Right forelimb (tissue), 1 donor: ENCODE measurements at regions not wholly inside any gene's neighbourhood (a gene's known extent, or its start where the extent isn't known, plus 50 kb on each side); places are given as distances from the start of the nearest gene placed in this dataset.
"Not testable (repeated sequence)": the region's sequence is repeated elsewhere in the genome, so short reads cannot be mapped to it uniquely, and the experiment has no call there.

Experiments
- DNase-seq: peaks from one replicate; pipeline ENCODE4 v3.0.0-alpha.2; 2018

DNA sequence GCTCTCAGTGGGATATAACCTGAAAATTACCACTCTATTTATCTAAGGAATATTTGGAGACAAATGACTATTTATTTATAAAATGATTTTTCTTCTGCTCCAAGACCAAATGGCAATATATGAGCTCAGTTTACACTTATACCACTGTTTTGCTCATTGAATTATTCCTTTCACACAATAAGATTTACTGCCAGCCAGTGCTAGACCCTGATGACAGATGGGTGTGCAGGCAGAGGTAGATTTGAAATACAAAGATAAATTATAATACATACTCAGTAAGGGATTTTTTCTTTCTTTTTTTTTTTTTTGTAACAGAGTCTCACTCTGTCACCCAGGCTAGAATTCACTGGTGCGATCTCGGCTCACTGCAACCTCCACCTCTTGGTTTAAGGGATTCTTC, 980.3 kb downstream of the EPHA3 start:
- no peak for DNase-seq

DNA sequence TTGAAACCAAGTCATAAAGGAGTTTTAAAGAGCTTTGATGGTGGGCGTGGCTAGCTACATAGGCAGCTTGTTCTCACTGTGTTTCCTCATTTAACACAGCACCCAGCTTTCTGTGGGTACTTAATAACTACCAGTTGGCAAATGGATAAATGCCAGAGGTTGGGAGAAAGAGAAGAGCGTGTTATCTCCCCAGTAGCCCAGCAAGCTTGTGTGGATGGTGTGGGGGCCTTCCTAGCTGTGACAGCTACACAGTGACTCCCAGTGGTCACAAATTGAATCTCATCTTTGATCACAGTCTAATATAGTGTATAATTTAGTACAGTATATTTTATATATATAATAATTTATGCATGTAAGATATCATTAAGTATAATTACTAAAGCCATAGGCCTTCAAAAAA, 984.1 kb downstream of the EPHA3 start:
- DNase-seq: peak; percentile 63

DNA sequence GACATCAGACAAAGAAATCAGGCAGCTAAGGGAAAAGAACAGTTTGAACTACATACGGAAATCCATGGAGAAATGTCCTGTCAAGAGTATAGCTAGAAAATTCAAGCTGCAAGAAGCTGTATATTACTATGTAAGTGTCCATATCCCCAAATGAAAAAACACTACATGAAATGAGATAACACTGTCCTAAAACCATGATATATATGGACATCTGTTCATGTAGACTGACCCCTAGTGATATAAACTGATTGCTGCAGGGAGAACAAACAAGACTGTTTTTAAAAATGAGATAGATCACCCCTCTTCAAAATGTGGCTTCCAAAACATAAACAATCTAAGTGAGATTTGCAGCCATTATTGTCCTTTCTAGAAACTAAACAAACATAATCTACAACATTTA, 985.6 kb downstream of the EPHA3 start:
- no peak for DNase-seq

DNA sequence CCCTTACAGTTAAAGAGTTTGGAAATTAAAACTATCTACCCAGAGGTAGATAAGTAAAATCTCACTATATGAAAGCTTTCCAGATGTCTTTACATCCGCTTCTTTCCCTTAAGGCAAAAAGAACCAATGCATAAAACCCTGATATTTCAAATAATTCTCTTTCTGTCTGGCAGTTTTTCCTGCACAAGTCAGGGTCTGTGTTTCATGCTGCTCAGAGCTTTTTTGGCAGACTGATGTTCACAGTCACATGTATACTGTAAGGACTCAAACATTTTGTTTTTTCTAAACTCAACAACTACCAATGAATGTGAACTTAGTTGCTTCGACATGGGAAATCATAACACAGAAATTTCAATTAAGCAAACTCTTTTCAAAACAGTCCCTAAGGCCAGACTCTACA, 988.4 kb downstream of the EPHA3 start:
- DNase-seq: no peak

DNA sequence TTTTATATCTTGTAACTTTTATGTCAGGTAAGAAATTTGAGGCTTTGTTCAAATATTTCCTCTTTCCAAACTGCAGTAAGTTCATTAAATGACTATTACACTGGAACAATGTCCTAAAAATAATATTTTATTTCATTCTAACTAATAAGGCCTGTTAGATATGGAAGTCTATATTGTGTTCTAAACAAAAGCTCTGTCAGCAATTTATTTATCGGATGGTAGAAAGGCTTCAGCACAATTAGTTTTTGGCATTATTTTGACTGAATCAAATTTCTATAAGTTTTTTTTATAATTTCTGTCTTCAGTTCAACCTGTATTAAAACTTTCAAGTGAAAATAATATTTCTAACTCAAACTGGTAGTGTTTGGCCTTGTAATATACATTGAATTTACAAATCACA, 992.1 kb downstream of the EPHA3 start:
- DNase-seq: no peak

DNA sequence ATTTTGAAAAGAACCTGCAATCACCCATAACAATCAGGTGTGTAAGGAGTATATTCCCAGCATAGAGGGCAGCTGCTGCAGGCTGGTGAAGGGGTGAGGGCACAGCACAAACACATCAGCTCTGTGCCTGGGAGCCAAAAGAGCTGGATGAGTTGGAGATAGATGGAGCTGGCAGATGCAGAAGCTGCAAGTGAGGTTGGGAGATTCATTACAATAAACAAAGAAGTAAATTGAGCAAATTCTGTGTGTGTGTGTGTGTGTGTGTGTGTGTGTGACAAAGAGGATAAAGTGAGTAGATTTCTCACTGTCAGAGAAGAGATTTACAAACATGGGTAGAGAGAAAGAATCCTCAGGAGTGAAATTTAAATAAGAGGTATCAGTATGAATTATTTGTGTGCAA, 994.7 kb downstream of the EPHA3 start:
- no peak for DNase-seq

DNA sequence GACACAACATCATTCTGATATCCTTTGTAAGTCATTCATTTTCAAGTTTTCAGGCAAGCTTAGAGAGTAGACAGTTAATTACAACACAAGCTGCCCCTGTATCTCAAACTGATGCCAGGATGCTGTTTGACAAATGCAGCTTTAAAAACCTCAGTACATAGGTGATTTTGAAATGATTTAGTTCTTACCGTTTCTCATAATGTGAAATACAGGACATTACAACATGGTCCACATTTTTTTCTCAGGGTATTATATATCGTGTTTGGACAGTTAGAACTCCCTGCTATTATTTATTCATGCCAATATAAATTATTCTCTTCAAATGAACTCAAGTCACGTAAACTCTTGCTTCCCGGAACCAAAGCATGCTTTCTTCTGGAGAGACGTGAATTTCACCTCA, 1013.9 kb downstream of the EPHA3 start:
- no peak for DNase-seq

DNA sequence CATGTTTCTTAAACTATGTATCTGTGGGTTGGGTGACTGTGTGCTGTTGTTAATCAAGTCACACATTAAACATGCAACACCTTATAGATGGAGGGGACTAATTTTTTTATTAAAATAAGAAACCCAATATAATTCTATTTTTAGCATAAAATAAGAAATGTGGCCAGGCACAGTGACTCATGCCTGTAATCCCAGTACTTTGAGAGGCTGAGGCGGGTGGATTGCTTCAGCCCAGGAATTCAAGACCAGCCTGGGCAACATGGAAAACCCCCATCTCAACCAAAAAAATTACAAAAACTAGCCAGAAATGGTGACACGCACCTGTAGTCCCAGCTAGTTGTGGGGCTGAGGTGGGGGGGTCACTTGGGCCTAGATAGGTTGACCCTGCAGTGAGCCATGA, 1021.0 kb downstream of the EPHA3 start:
- no peak for DNase-seq

DNA sequence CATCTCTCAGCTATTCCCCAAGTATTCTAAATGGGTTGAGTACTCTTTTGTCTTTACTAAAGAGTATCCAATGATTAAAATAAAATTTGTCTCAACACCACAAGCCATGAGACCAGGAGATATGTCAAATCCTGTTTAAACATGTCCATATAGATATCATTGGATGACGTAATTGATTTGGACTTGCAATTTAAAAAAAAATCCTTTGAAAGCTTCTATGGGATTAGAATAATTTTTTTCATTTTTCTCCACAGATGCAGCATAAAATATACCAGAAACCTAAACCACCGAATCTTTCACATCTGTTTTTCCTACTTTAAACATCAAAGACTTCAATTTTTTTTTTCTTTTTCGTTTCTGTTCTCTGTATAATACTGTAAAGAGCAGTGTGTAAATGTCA, 1022.3 kb downstream of the EPHA3 start:
- no peak for DNase-seq

DNA sequence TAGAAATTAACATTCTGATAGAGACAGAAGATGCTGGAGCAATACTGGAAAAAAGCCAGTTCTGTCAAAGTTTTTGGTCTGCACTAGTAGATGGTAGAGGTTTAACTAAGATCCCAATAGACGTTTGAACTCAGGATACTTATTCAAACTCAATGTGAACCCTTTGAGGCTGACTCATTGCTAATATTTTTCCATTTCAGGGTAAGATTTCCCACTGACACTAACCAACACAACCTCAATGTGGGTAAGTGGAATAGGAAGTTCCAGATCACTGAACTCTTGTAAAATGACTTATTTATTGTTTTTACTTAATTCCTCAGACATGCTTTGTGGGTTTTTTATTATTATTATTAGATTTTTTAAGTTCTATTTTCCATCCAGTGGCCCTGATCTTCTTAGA, 1024.8 kb downstream of the EPHA3 start:
- no peak for DNase-seq

DNA sequence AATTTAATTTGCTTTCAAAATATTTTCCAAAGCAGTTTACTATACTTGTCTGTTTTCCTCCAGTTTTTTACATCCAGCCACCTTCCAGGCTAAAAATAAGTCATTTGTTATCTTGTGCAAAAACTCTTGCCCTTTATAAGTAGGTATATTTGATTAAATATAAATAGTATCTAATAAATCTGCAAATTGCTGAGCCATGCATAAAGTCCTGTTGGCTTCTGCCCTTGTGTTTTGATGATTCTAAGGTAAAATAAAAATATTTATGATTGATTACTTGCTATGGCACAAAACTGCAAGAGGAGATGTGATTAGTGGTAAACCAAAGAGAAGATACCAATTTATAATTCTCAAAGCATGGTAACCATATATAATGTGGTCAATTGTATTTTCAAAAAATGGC, 1026.7 kb downstream of the EPHA3 start:
- no peak for DNase-seq

DNA sequence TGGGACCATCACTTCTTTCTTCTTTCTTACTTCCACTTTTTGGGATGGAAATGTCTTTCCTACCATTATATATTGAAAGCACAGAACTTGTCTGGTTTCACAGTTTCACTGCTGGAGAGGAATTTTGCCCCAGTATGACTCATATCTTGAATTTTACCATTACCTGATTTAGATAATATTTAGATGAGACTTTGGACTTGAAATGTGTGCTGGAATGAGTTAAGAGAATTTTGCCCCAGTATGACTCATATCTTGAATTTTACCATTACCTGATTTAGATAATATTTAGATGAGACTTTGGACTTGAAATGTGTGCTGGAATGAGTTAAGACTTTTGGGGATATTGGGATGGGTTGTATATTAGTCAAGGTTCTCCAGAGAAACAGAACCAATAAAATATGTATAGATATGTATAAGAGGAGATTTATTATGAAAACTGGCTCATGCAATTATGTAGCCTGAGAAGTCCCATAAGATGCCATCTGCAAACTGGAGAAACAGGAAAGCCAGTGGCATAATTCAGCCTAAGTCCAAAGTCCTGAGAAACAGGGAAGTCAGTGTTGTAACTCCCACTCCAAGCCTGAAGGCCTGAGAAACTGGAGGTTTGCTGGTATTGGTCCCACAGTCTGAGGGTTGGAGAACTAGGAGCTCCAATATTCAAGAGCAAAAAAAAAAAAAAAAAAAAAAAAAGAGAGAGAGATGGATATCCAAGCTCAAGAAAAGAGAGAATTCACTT, 1029.2 kb downstream of the EPHA3 start:
- DNase-seq: no peak

DNA sequence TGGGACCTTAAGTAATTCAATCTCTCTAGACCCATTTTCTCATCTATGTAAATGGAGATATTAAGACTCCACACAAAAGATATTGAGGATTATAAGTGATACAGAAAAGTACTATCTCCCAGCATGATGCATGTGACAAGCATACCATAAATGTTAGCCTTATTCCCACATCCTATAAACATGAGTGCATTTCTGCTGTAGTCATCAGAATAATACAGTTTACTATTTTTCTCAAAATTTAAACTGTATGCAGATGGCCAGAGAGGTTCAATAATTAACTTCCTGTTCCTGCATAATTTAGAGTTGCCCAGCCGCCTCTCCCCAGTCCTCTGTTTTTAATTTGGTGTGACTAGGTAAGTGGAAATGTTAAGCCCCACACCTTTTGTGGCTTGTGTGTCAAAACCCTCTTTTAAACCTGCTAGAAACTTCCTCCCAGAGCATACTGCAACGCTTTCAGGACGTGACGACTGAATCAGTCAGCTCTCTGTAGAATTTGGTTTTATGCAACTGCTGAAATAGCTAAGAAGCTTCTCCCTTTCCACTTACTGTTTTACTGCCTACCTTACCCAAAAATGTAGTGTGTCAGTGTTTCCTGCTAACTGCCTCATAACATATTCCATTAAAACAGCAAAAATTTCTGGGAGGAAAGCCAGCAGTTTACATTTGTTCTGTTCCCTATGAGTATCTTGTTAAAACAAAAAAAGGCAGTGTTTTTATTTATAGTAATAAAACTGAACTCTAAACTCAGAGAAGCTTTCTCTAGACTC, 1037.9 kb downstream of the EPHA3 start:
- DNase-seq: no peak

DNA sequence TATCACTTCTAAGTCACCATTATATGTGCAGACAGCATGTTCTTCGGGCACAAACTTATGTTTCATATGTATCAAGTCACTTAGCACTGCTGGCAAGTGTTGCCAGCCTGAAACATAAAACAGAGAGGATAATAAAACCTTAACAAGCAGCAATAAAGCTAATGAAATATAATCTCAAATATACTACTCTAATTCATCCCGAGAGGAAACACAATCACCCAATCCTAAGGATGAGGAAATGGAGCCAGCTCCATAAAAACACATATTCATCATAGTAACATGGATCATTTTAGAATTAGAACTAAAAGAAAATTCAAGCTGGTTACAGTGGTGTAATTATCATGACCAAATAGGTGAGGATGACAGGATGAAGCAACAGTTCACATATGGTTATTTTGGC, 1072.7 kb downstream of the EPHA3 start:
- DNase-seq: no peak

DNA sequence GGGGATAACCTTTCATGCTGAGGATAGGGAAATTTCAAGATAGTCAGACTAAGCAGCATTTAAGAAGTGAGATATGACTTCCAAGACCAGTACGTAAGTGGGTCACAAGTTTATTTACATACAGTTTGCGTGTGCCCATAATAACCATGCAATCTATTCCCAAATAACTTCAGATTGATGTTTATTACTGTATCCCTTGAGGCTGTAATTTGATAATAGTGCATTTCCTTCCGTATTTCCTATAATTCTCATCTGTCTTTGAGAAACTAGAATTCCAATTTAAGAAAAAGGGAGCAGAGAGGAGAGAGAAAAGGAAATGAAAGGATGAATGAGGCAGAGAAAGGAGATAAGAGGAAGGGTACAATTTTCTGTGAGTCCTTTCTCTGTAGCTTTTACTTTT, 1073.1 kb downstream of the EPHA3 start:
- no peak for DNase-seq

DNA sequence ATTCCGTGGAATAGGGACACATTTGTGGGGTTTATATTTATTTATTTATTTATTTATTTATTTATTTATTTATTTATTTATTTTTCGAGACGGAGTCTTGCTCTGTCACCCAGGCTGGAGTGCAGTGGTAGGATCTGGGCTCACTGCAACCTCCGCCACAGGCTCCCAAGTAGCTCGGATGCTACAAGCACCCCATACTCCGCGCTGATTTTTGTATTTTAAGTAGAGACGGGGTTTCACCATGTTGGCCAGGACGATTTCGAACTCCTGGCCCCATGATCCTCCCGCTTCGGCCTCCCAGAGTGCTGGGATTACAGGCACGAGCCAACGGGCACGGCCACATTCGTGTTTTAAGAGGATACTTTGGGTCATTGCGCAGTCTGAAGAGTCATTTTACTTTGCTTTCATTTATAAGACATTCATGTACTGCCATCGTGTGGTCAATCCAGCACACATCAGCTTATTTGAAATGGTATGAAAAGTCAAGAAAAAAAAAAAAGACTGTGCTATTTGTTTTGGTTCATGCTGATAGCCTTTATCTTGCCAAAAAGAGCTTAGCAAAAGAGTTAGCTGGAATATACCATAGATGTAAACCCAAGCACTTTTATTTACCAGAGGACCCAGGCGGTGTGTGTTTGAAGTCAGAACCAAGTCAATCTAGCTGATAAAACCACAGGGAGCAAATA, 1075.0 kb downstream of the EPHA3 start:
- peak; percentile 58 for DNase-seq

DNA sequence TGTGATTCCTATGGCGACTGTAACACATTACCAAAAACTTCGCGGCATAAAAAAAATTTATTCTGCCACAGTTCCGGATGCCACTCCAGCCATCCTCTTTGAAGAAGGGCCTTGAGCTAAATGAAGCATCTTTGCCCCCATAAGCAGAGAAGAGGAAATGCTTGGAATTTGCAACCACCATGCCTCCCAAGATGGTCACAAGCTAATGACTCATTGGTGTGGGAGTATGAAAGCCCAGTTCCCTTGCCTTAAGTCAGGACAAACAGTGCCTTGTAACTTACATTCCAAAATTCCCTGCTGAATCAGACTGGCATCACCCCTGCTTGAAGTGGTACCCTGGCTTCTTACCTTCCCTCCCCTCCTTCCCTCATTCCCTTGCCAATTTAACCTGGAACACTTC, 1077.4 kb downstream of the EPHA3 start:
- no peak for DNase-seq

DNA sequence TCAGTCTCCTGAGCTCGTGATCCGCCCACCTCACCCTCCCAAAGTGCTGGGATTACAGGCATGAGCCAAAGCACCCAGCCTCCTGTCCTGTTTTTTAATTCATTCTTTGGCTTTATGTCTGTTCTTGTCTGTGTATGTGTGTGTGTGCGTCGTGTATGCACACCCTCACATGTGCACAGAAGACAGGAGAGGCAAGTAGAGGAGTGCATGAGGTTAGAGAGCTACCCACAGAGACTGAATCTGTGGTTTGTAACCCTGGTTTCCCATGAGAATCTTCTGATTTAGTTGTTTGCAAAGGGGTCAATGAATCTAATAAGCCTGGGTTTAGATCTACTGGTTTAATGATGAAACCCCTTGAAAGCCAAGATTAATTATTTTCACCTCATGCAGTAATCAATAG, 1090.0 kb downstream of the EPHA3 start:
- DNase-seq: not testable (repeated sequence)

DNA sequence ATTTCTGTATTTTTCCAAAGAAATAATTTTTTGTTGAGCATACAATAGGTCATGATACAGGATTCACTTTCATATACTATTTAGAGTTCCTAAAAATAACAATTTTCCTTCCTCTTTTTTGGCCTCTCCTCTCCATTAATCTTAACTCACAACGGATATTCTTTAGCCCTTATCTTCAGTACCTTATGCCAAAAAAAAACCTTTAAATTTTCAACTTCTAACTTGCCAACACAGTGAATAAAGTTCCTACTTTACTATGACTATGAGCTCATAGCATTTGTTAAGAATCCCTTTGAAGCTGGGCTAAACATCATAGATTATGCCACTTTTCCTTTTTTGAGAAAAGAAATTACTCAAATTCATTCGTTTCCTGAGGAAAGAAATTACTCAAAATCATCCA, 1095.5 kb downstream of the EPHA3 start:
- DNase-seq: not testable (repeated sequence)

DNA sequence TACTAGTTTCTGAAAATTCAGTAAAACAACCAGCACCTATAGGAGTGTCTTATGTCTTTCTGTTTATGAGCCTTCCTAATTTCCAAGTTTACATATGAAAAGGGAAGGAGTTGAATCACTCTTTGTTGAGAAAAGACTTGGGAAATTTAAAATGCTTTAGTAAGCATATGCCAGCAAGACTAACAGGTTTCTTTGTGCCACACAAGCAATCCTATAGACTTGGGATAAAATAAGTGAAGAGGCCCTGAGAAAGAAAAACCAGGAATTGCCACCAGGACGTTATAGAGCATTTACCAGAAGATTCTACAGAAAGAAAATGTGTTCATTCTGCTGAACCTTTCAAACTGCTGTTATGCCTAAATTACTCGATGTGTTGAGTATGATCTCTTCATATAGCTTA, 1099.1 kb downstream of the EPHA3 start:
- DNase-seq: not testable (repeated sequence)

DNA sequence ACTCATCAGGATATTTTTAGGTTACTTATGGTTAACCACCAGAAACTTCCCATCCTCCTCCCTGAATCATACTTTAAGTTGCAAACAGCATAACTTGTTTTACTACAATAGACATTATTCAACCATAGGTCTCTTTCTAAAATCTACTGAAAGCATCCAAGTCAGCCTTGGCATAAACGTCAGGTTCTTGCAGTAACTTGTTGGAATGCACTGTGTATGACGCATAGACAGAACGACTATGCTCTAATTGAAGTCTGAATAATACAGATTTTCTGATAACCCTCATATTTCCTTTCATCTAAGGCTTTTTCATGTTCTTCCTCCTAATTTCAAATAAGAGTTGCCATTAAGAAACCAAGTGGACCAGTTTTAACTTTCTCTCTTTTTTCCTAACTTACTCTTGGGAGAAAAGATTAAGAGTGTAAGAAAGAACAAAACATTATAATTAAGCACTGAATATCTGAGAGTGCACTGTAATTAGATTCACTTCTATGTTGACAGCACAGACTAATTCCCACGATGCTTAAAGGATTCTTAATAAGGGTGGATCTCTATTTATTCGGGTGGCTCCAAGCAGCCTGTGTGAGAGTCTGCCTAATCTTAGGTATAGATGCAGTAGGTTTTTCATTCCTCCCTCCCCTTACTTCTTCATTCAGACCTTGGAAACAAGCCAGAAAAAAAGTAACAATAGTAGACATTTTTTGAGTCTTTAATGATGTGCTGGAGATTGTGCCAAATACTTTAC, 1100.1 kb downstream of the EPHA3 start:
- DNase-seq: not testable (repeated sequence)

DNA sequence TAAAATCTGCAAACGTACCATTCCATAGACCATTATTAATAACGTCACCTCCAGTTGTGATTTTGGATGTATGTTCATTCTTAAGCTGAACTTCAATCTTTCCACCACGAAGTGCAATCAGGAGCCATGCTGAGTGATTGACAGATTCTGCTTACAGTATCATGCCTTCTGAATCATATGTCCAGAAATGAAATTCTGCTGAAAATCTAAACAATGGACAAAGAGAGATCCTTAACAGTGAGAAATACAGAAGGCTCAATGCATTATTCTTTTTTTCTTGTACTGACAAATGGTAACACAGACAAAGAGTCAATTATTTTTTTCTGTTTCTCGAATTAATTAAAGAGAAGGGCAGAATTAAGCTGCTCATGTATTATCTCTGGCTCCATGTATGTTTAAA, 1114.5 kb downstream of the EPHA3 start:
- no peak for DNase-seq

DNA sequence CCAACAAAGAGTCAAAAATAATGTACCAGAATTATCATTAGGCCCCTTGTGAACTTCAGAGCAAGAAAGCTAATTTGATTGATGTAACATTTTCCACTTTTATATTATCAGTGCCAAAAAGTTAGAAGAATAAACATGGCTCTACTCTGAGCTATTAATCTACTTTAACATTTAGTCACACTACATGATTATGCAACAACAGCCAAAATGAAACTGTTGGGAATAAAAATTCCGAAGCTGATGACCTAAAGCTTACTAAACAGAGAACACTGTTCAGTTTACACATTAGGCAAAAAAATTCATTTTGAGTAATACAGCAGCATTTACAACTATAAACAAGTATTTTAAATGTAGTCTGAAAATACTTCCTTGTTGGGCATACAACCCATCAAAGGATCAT, 1134.1 kb downstream of the EPHA3 start:
- DNase-seq: no peak
